PFSK-1 (cell line): ENCODE measurements at regions not wholly inside any gene's neighbourhood (a gene's known extent, or its start where the extent isn't known, plus 50 kb on each side); places are given as distances from the start of the nearest gene placed in this dataset.

Experiments
- POLR2AphosphoS5 ChIP-seq: IDR thresholded peaks from 2 replicates; pipeline ENCODE4 v1.6.1; 2012; ENCODE audit warnings: low read depth, mild to moderate bottlenecking, control low read depth, low read length, moderate library complexity
- REST ChIP-seq, 2 experiments: IDR thresholded peaks; 2 replicates each; pipeline versions ENCODE4 v1.6.1 to v1.8.0; 2011 to 2012; ENCODE audit warnings: low read depth in 2 of 2, low read length in 2 of 2, control low read depth in 1 of 2, inconsistent platforms in 1 of 2, mild to moderate bottlenecking in 1 of 2, moderate library complexity in 1 of 2; ENCODE audit not compliant: insufficient read depth in 1 of 2
- TAF1 ChIP-seq: IDR thresholded peaks from 2 replicates; pipeline ENCODE4 v1.6.1; 2012; ENCODE audit warnings: low read length, control low read depth, borderline replicate concordance; ENCODE audit not compliant: insufficient read depth

- TF ChIP-seq REST (IDR thresholded peaks at IDR 0.05; ENCODE audit: insufficient read depth in 1 of 2, low read depth in 2 of 2, low read length in 2 of 2) (no peak), TAF1 (no peak), POLR2AphosphoS5 (no peak)
These were observed 294.8 kb upstream of the KLF6 start for GRCh38 chr10:4079803-4080202.
